NB4 (cell line): ENCODE measurements at regions not wholly inside any gene's neighbourhood (a gene's known extent, or its start where the extent isn't known, plus 50 kb on each side); places are given as distances from the start of the nearest gene placed in this dataset.
"Not testable (repeated sequence)": the region's sequence is repeated elsewhere in the genome, so short reads cannot be mapped to it uniquely, and the experiment has no call there.

Experiments
- DNase-seq: peaks from one replicate; pipeline ENCODE4 v3.0.0; 2010; ENCODE audit warnings: low read depth
- H3K4me3 ChIP-seq: one replicate; pipeline ENCODE4 v1.5.1; 2011; ENCODE audit warnings: mild to moderate bottlenecking, low read depth, low read length, moderate library complexity
- CTCF ChIP-seq: IDR thresholded peaks from one replicate; pipeline ENCODE4 v1.5.1; 2012; ENCODE audit warnings: low read depth, low read length
- MAX ChIP-seq: IDR thresholded peaks from 2 replicates; pipeline ENCODE4 v1.6.1; 2011; ENCODE audit warnings: low read depth, low read length
- MYC ChIP-seq: IDR thresholded peaks from 2 replicates; pipeline ENCODE4 v1.6.1; 2011; ENCODE audit warnings: low read depth, low read length
- POLR2A ChIP-seq: IDR thresholded peaks from 2 replicates; pipeline ENCODE4 v1.6.1; 2011; ENCODE audit warnings: mild to moderate bottlenecking; ENCODE audit not compliant: insufficient read length; ENCODE audit errors: extremely low read depth

- no peak for DNase-seq
- no peak overlapping the region for H3K4me3 ChIP-seq
- TF ChIP-seq MAX (no peak), POLR2A (no peak), CTCF (no peak), MYC (no peak)
Observed at GRCh38 chr10:33478675-33479125, 144.2 kb upstream of the NRP1 start.

DNA sequence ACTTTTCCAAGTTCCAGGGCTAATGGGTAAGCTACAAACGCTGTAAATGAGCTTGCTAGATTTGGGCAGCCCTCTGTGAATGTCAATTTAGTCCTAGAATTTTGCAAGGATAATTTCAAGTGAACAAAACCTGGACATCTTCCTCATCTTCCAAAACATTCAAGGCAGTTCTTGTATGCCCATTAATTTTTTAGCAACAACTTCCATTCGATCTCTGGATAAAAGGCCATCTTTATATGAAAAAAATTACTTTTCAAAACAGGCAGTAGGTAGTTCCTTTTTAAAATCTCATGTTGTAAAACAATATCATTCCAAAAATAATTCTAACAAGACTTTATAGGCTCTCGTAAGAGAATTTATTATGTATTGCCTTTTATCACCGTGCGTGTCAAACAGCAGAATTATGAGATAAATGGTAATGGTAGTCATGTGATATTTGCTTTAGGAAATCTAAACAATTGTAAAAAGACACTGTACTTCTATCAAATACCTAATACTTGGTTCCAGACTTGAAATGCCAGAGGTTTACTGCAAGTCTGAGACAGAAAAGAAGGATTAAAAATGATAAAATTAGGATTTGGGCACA, 143.7 kb upstream of the NRP1 start:
- TF ChIP-seq POLR2A (no peak), CTCF (no peak), MYC (no peak), MAX (no peak)
- no peak overlapping the region for H3K4me3 ChIP-seq
- DNase-seq = no peak

DNA sequence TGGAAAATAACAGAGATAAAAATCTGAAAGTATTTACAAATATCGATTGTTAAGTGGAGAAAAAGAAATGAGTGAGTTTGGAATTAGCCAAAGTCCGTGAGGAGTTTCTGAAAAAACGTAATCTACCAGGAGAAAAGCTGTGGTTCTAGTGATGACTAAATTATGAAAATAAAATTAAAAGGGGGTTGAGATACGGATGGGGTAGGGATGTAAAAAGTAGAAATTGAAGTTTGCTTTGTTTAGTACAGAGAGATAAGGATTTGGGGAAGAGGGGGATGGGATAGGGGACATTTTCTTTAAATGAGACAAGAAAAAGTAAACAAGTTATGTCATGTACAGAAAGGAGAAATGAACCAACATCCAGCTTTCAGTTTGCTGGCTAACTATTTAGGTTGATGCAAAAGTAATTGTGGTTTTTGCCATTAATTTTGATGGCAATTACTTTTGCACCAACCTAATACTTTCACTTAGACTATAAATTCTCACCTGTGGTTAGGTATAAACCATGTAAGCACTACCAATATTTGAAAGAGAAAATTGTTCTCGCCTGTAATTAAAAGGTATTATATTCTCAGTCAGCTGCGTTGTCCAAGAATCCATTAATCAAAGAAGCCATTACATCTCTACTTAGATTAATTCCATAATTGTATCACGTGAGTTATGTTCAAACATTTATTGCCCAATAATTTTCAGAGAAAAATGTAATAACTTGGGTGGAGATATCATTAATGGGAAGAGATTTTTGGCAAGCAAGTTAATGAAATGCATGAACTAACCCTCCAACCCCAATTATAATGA, 143.0 kb upstream of the NRP1 start:
- no peak overlapping the region for H3K4me3 ChIP-seq
- TF ChIP-seq MAX (no peak), MYC (no peak), CTCF (no peak), POLR2A (no peak)
- no peak for DNase-seq

GRCh38 chr10:33476757-33477273, 142.3 kb upstream of the NRP1 start:
- TF ChIP-seq MYC = no peak
- no peak for TF ChIP-seq POLR2A
- no peak for TF ChIP-seq CTCF
- no peak for TF ChIP-seq MAX
- no peak overlapping the region for H3K4me3 ChIP-seq
- DNase-seq = no peak

DNA sequence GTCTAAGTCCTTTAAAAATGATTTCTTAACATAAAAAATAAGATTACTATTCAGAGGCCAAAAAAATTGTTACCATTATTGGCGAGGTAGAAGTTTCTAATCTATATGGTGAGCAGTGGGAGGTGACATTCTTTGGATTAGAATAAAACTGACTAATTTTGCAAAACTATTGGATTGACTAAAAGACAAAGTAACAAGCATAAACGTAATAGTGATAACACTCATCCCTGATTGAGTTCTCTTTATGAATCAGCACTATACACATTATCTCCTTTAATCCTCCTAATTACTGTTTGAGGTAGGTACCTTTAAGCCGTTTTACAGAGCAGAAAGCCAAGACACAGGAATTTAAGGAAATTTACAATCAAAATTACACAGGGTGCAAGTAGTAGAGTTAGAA, 139.2 kb upstream of the NRP1 start:
- TF ChIP-seq MAX (no peak), MYC (no peak), POLR2A (no peak), CTCF (no peak)
- H3K4me3 ChIP-seq = no peak overlapping the region
- DNase-seq = no peak

DNA sequence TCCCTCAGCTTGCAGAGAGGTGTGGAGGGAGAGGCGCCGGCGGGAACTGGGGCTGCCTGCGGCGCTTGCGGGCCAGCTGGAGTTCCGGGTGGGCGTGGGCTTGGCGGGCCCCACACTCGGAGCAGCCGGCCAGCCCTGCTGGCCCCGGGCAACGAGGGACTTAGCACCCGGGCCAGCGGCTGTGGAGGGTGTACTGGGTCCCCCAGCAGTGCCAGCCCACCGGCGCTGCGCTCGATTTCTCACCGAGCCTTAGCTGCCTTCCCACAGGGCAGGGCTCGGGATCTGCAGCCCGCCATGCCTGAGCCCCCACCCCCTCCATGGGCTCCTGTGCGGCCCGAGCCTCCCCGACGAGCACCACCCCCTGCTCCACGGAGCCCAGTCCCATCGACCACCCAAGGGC, 133.5 kb upstream of the NRP1 start:
- DNase-seq, H3K4me3 ChIP-seq: not testable (repeated sequence)
